ENCODE measurements at regions not wholly inside any gene's neighbourhood (a gene's known extent, or its start where the extent isn't known, plus 50 kb on each side); places are given as distances from the start of the nearest gene placed in this dataset.
"Not testable (repeated sequence)": the region's sequence is repeated elsewhere in the genome, so short reads cannot be mapped to it uniquely, and the experiment has no call there.

- H3K36me3 ChIP-seq = no peaks in the 10 kb centered on the region
- H3K27ac ChIP-seq = no peak overlapping the region
- DNase-seq (ENCODE audit: low spot score) = no peak
- no peak overlapping the region for H3K4me3 ChIP-seq
- H3K4me1 ChIP-seq (replicated peaks) = no peaks in the 10 kb centered on the region
- no peaks in the 10 kb centered on the region for H3K9me3 ChIP-seq
- no peaks in the 10 kb centered on the region for H3K27me3 ChIP-seq (replicated peaks; ENCODE audit: insufficient read depth)
- intact Hi-C loops (cut with DNase I) = no loop called here
- TF ChIP-seq POLR2AphosphoS5 (IDR thresholded peaks at IDR 0.05) = no peak
- TF ChIP-seq CTCF (IDR thresholded peaks at IDR 0.05) = no peak
- no peak for TF ChIP-seq POLR2A (IDR thresholded peaks at IDR 0.05)
- WGBS = 88% methylated on average over 2 of the region's 2 CpGs
These were observed 161.3 kb upstream of the VIPR2 start for GRCh38 chr7:159306012-159306411.

- DNase-seq (ENCODE audit: low spot score); intact Hi-C loops (cut with DNase I); H3K27ac ChIP-seq; H3K36me3 ChIP-seq; H3K4me1 ChIP-seq (replicated peaks); H3K27me3 ChIP-seq (replicated peaks; ENCODE audit: insufficient read depth); H3K4me3 ChIP-seq; H3K9me3 ChIP-seq: not testable (repeated sequence)
- 33% methylated on average over 3 of the region's 3 CpGs for WGBS
These were observed 160.5 kb upstream of the VIPR2 start for GRCh38 chr7:159305185-159305584.

- H3K36me3 ChIP-seq; intact Hi-C loops (cut with DNase I); H3K9me3 ChIP-seq; H3K27ac ChIP-seq; H3K4me3 ChIP-seq; DNase-seq (ENCODE audit: low spot score); H3K27me3 ChIP-seq (replicated peaks; ENCODE audit: insufficient read depth); H3K4me1 ChIP-seq (replicated peaks): not testable (repeated sequence)
- WGBS = 83% methylated on average over 2 of the region's 2 CpGs
These were observed 158.8 kb upstream of the VIPR2 start for GRCh38 chr7:159303510-159303909.

GRCh38 chr7:159296093-159296681, 151.5 kb upstream of the VIPR2 start:
- intact Hi-C loops (cut with DNase I) = no loop called here
- DNase-seq (ENCODE audit: low spot score) = no peak
- no peak overlapping the region for H3K4me3 ChIP-seq
- H3K27ac ChIP-seq = no peak overlapping the region
- no peaks in the 10 kb centered on the region for H3K36me3 ChIP-seq
- WGBS = 27% methylated on average over 4 of the region's 4 CpGs
- no peaks in the 10 kb centered on the region for H3K27me3 ChIP-seq (replicated peaks; ENCODE audit: insufficient read depth)
- H3K4me1 ChIP-seq (replicated peaks) = peaks cover 3% of the 10 kb centered on the region
- no peak for TF ChIP-seq POLR2A (IDR thresholded peaks at IDR 0.05)
- TF ChIP-seq CTCF (IDR thresholded peaks at IDR 0.05) = no peak
- TF ChIP-seq POLR2AphosphoS5 (IDR thresholded peaks at IDR 0.05) = no peak
- H3K9me3 ChIP-seq = no peaks in the 10 kb centered on the region

GRCh38 chr7:159286487-159286886, 141.8 kb upstream of the VIPR2 start:
- intact Hi-C loops (cut with DNase I); H3K4me1 ChIP-seq (replicated peaks); DNase-seq (ENCODE audit: low spot score); H3K36me3 ChIP-seq; H3K4me3 ChIP-seq; H3K27me3 ChIP-seq (replicated peaks; ENCODE audit: insufficient read depth); H3K9me3 ChIP-seq; H3K27ac ChIP-seq: not testable (repeated sequence)

GRCh38 chr7:159281573-159281972, 136.9 kb upstream of the VIPR2 start:
- intact Hi-C loops (cut with DNase I) = no loop called here

More at GRCh38 chr7:159281573-159281972, 136.9 kb upstream of the VIPR2 start:
- H3K4me1 ChIP-seq (replicated peaks) = no peaks in the 10 kb centered on the region
- no peak for TF ChIP-seq CTCF (IDR thresholded peaks at IDR 0.05)
- TF ChIP-seq POLR2A (IDR thresholded peaks at IDR 0.05) = no peak
- no peak for TF ChIP-seq POLR2AphosphoS5 (IDR thresholded peaks at IDR 0.05)
- H3K4me3 ChIP-seq = no peak overlapping the region
- H3K9me3 ChIP-seq = no peaks in the 10 kb centered on the region
- H3K27me3 ChIP-seq (replicated peaks; ENCODE audit: insufficient read depth) = no peaks in the 10 kb centered on the region
- no peak overlapping the region for H3K27ac ChIP-seq
- H3K36me3 ChIP-seq = no peaks in the 10 kb centered on the region
- DNase-seq (ENCODE audit: low spot score) = no peak
- WGBS = 86% methylated on average over 3 of the region's 3 CpGs
